Embryonic facial prominence (tissue), 1 donor: ENCODE measurements at regions not wholly inside any gene's neighbourhood (a gene's known extent, or its start where the extent isn't known, plus 50 kb on each side); places are given as distances from the start of the nearest gene placed in this dataset.

ENCODE experiments used
- DNase-seq: peaks from one replicate; pipeline ENCODE4 v3.0.0-alpha.2; 2016; ENCODE audit errors: extremely low spot score

GRCh38 chr2:147366279-147366678 is 478.6 kb upstream of the ACVR2A start:
- no peak for DNase-seq

- no peak for DNase-seq
These were observed 479.2 kb upstream of the ACVR2A start for GRCh38 chr2:147365622-147366021.

- no peak for DNase-seq
These were observed 480.2 kb upstream of the ACVR2A start for GRCh38 chr2:147364597-147364996.

GRCh38 chr2:147363181-147363580 is 481.6 kb upstream of the ACVR2A start:
- DNase-seq: no peak

GRCh38 chr2:147358375-147358774 is 486.5 kb upstream of the ACVR2A start:
- DNase-seq: no peak

- no peak for DNase-seq
These were observed 488.7 kb upstream of the ACVR2A start for GRCh38 chr2:147356157-147356556.

- DNase-seq: no peak
These were observed 489.1 kb upstream of the ACVR2A start for GRCh38 chr2:147355706-147356105.

GRCh38 chr2:147353072-147353381 is 491.8 kb upstream of the ACVR2A start:
- DNase-seq: no peak

- DNase-seq: no peak
These were observed 492.4 kb upstream of the ACVR2A start for GRCh38 chr2:147352264-147353071.

- DNase-seq: no peak
These were observed 493.0 kb upstream of the ACVR2A start for GRCh38 chr2:147351784-147352183.

GRCh38 chr2:147348931-147349555 is 495.8 kb upstream of the ACVR2A start:
- no peak for DNase-seq

- no peak for DNase-seq
These were observed 498.7 kb upstream of the ACVR2A start for GRCh38 chr2:147346142-147346541.

- no peak for DNase-seq
These were observed 499.6 kb upstream of the ACVR2A start for GRCh38 chr2:147345246-147345645.

GRCh38 chr2:147342329-147342728 is 502.5 kb upstream of the ACVR2A start:
- no peak for DNase-seq

- DNase-seq: no peak
These were observed 512.9 kb upstream of the ACVR2A start for GRCh38 chr2:147331790-147332419.

GRCh38 chr2:147330925-147331324 is 513.9 kb upstream of the ACVR2A start:
- no peak for DNase-seq

GRCh38 chr2:147327613-147328012 is 517.2 kb upstream of the ACVR2A start:
- no peak for DNase-seq

GRCh38 chr2:147325990-147326389 is 518.8 kb upstream of the ACVR2A start:
- DNase-seq: no peak

GRCh38 chr2:147320146-147320545 is 524.7 kb upstream of the ACVR2A start:
- DNase-seq: no peak

GRCh38 chr2:147311058-147311430 is 533.8 kb upstream of the ACVR2A start:
- DNase-seq: no peak

- DNase-seq: no peak
These were observed 534.3 kb upstream of the ACVR2A start for GRCh38 chr2:147310335-147311057.

GRCh38 chr2:147297820-147298219 is 547.0 kb upstream of the ACVR2A start:
- no peak for DNase-seq
